HG03571 (cell line): ENCODE measurements at regions not wholly inside any gene's neighbourhood (a gene's known extent, or its start where the extent isn't known, plus 50 kb on each side); places are given as distances from the start of the nearest gene placed in this dataset.

Experiments
- ATAC-seq: cut with Tn5 transposase; IDR thresholded peaks from one replicate; pipeline ENCODE4 v1.9.1; 2021; ENCODE audit not compliant: unreplicated experiment

- no peak for ATAC-seq
Observed at GRCh38 chr12:88251798-88252197, 109.7 kb downstream of the TMTC3 start.

GRCh38 chr12:88253371-88253978, 111.4 kb downstream of the TMTC3 start:
- no peak for ATAC-seq

GRCh38 chr12:88255224-88255623, 113.1 kb downstream of the TMTC3 start:
- no peak for ATAC-seq

- ATAC-seq = no peak
Observed at GRCh38 chr12:88255847-88256246, 113.7 kb downstream of the TMTC3 start.

- ATAC-seq = no peak
Observed at GRCh38 chr12:88258396-88258795, 116.3 kb downstream of the TMTC3 start.

- ATAC-seq = no peak
Observed at GRCh38 chr12:88266806-88267360, 124.8 kb downstream of the TMTC3 start.

- ATAC-seq = no peak
Observed at GRCh38 chr12:88267630-88268029, 125.5 kb downstream of the TMTC3 start.

- no peak for ATAC-seq
Observed at GRCh38 chr12:88272456-88272855, 130.3 kb downstream of the TMTC3 start.

- no peak for ATAC-seq
Observed at GRCh38 chr12:88273450-88273849, 131.3 kb downstream of the TMTC3 start.

- ATAC-seq = no peak
Observed at GRCh38 chr12:88273875-88274274, 131.8 kb downstream of the TMTC3 start.

- no peak for ATAC-seq
Observed at GRCh38 chr12:88291498-88292131, 149.5 kb downstream of the TMTC3 start.

GRCh38 chr12:88298014-88298682, 156.0 kb downstream of the TMTC3 start:
- no peak for ATAC-seq

- ATAC-seq = no peak
Observed at GRCh38 chr12:88298761-88299242, 156.7 kb downstream of the TMTC3 start.

- peak; percentile 88 for ATAC-seq
Observed at GRCh38 chr12:88299567-88300101, 157.5 kb downstream of the TMTC3 start.

GRCh38 chr12:88300931-88301330, 158.8 kb downstream of the TMTC3 start:
- ATAC-seq = no peak

- no peak for ATAC-seq
Observed at GRCh38 chr12:88303335-88303734, 161.2 kb downstream of the TMTC3 start.

- no peak for ATAC-seq
Observed at GRCh38 chr12:88305254-88305890, 163.3 kb downstream of the TMTC3 start.

- ATAC-seq = no peak
Observed at GRCh38 chr12:88306471-88307069, 164.5 kb downstream of the TMTC3 start.

- no peak for ATAC-seq
Observed at GRCh38 chr12:88307961-88308360, 165.9 kb downstream of the TMTC3 start.

GRCh38 chr12:88308825-88309224, 166.7 kb downstream of the TMTC3 start:
- no peak for ATAC-seq

- ATAC-seq = no peak
Observed at GRCh38 chr12:88309546-88309945, 167.4 kb downstream of the TMTC3 start.
